Fibroblast of pulmonary artery (primary cell): ENCODE measurements at regions not wholly inside any gene's neighbourhood (a gene's known extent, or its start where the extent isn't known, plus 50 kb on each side); places are given as distances from the start of the nearest gene placed in this dataset.
"Not testable (repeated sequence)": the region's sequence is repeated elsewhere in the genome, so short reads cannot be mapped to it uniquely, and the experiment has no call there.

Experiments used
- DNase-seq: peaks from one replicate; pipeline ENCODE4 v3.0.0-alpha.2; 2010; ENCODE audit warnings: low read depth
- H3K4me3 ChIP-seq: replicated peaks from 2 replicates; pipeline ENCODE4 v1.5.1; 2011; ENCODE audit warnings: low read depth, mild to moderate bottlenecking, control low read depth, low read length, moderate library complexity
- CTCF ChIP-seq: IDR thresholded peaks from 2 replicates; pipeline ENCODE4 v1.5.1; 2011; ENCODE audit warnings: mild to moderate bottlenecking, control low read depth, low read length, inconsistent platforms; ENCODE audit errors: missing control alignments

GRCh38 chr2:242057379-242058040, 188.0 kb downstream of the RTP5 start:
- H3K4me3 ChIP-seq = no peak overlapping the region
- no peak for DNase-seq
- TF ChIP-seq CTCF = no peak

GRCh38 chr2:242058116-242058680, 188.7 kb downstream of the RTP5 start:
- no peak overlapping the region for H3K4me3 ChIP-seq
- DNase-seq = no peak
- no peak for TF ChIP-seq CTCF

GRCh38 chr2:242059566-242059965, 190.0 kb downstream of the RTP5 start:
- no peak for DNase-seq
- TF ChIP-seq CTCF = no peak
- no peak overlapping the region for H3K4me3 ChIP-seq

GRCh38 chr2:242060212-242060835, 190.8 kb downstream of the RTP5 start:
- peak; percentile 80 for DNase-seq

GRCh38 chr2:242061930-242062329, 192.4 kb downstream of the RTP5 start:
- DNase-seq = not testable (repeated sequence)

More at GRCh38 chr2:242060212-242060835, 190.8 kb downstream of the RTP5 start:
- TF ChIP-seq CTCF = no peak
- no peak overlapping the region for H3K4me3 ChIP-seq

GRCh38 chr2:242063436-242063835, 193.9 kb downstream of the RTP5 start:
- no peak for TF ChIP-seq CTCF
- no peak for DNase-seq
- H3K4me3 ChIP-seq = no peak overlapping the region

More at GRCh38 chr2:242061930-242062329, 192.4 kb downstream of the RTP5 start:
- H3K4me3 ChIP-seq = not testable (repeated sequence)

GRCh38 chr2:242063850-242064249, 194.3 kb downstream of the RTP5 start:
- DNase-seq = no peak
- H3K4me3 ChIP-seq = no peak overlapping the region
- TF ChIP-seq CTCF = no peak
